Colonic mucosa (tissue), 4 donors: ENCODE measurements at regions not wholly inside any gene's neighbourhood (a gene's known extent, or its start where the extent isn't known, plus 50 kb on each side); places are given as distances from the start of the nearest gene placed in this dataset.

Experiments used
- DNase-seq: peaks from one replicate; pipeline ENCODE4 v3.0.0-alpha.2; 2020
- H3K27ac ChIP-seq: fragments of 200-600 bp; one replicate; pipeline ENCODE4 v1.8.0; 2021
- H3K27me3 ChIP-seq: fragments of 200-600 bp; one replicate; pipeline ENCODE4 v1.8.0; 2021
- H3K36me3 ChIP-seq: fragments of 200-600 bp; one replicate; pipeline ENCODE4 v1.8.0; 2021
- H3K4me1 ChIP-seq: fragments of 200-600 bp; one replicate; pipeline ENCODE4 v1.8.0; 2021; ENCODE audit warnings: mild to moderate bottlenecking
- H3K4me3 ChIP-seq: fragments of 200-600 bp; one replicate; pipeline ENCODE4 v1.8.0; 2021
- H3K9ac ChIP-seq, 2 donors: one replicate each; pipeline ENCODE4 v1.7.0; 2013; ENCODE audit warnings: control low read depth in 2 of 2, low read depth in 2 of 2, low read length in 2 of 2
- H3K9me3 ChIP-seq: fragments of 200-600 bp; one replicate; pipeline ENCODE4 v1.8.0; 2021
- intact Hi-C: fragments of 100-400 bp; cut with DNase I; formaldehyde crosslinking; loops from one replicate; pipeline ENCODE4 v1.14.1; 2022
- TF ChIP-seq, protein P1 (sequence below): fragments of 200-600 bp; IDR thresholded peaks from one replicate; pipeline ENCODE4 v1.8.0; 2022; ENCODE audit warnings: antibody characterized with exemption, mild to moderate bottlenecking
- donor health status: healthy.
- donor health status: DM: no; HTN: no; CAD: no.
- donor health status: DM: no; HTN: no; CAD: no.

DNA sequence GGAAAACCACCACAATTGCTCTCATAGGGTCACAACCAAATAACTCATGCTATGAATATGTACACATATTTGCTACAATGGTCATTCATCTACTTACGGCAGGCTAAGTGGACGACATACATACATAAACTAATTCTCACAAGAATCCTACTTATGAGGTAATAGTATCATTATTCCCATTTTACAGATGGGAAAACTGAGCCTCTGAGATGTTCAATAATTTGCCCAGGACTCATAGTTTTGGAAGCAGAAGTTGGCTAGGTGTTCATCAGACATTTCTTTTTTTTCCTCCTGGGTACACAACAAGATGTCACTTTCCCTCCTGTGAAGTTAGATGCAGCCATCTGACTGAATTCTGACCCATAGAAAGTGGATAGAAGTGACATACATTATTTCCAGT is 89.0 kb upstream of the PKDCC start:
- peaks cover 3% of the 10 kb centered on the region for H3K4me1 ChIP-seq
- H3K9me3 ChIP-seq = no peaks in the 10 kb centered on the region
- no peaks in the 10 kb centered on the region for H3K27me3 ChIP-seq
- H3K9ac ChIP-seq = no peak overlapping the region
- TF ChIP-seq, protein P1, sequence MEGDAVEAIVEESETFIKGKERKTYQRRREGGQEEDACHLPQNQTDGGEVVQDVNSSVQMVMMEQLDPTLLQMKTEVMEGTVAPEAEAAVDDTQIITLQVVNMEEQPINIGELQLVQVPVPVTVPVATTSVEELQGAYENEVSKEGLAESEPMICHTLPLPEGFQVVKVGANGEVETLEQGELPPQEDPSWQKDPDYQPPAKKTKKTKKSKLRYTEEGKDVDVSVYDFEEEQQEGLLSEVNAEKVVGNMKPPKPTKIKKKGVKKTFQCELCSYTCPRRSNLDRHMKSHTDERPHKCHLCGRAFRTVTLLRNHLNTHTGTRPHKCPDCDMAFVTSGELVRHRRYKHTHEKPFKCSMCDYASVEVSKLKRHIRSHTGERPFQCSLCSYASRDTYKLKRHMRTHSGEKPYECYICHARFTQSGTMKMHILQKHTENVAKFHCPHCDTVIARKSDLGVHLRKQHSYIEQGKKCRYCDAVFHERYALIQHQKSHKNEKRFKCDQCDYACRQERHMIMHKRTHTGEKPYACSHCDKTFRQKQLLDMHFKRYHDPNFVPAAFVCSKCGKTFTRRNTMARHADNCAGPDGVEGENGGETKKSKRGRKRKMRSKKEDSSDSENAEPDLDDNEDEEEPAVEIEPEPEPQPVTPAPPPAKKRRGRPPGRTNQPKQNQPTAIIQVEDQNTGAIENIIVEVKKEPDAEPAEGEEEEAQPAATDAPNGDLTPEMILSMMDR = no peak
- no peaks in the 10 kb centered on the region for H3K36me3 ChIP-seq
- no peak overlapping the region for H3K27ac ChIP-seq
- no peak for DNase-seq
- intact Hi-C loops = no loop called here
- H3K4me3 ChIP-seq = no peak overlapping the region

GRCh38 chr2:41959760-41960159 is 88.1 kb upstream of the PKDCC start:
- no peak overlapping the region for H3K4me3 ChIP-seq
- H3K27ac ChIP-seq = no peak overlapping the region
- H3K9ac ChIP-seq = no peak overlapping the region
- H3K9me3 ChIP-seq = no peaks in the 10 kb centered on the region
- H3K36me3 ChIP-seq = no peaks in the 10 kb centered on the region
- no peaks in the 10 kb centered on the region for H3K27me3 ChIP-seq
- peaks cover 6% of the 10 kb centered on the region for H3K4me1 ChIP-seq
- intact Hi-C loops = loop anchor here (10.0 kb wide), 1 partner anchor 85 kb away; the partner anchor contains the start of gene PKDCC
- TF ChIP-seq, protein P1 = no peak
- no peak for DNase-seq

DNA sequence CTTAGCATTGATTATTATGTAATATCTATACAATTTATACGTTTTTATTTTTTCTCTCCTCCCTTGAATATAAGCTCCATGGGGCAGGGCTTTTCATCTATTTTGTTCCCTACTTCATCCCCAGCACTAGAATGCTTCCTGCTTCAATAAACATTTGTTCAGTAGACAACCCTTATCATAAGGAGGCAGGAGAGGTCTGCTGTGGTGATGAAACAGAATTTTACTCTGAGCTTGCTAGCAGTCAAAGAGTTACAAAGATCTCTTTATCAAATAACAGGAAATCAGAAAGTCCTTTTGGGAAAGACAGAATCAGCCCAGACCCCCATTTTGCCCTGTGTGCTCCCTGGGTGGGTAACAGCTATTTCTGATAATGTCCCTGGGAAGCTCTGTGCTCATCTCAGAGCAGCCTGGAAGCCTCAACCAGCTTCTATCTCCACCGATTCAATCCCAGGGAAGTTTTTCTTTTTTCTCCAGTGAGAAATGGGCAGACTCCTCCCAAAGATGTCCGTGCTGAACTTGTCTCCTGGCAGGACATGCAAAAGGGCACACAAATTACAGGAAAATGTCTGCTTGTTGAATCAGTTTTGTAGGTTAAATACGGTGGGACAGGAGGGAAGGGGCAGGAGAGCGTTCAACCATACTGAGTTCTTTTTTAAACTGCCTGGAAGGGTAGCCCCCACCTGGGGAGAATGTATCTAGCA is 84.7 kb upstream of the PKDCC start:
- H3K4me1 ChIP-seq = peaks cover 21% of the 10 kb centered on the region
- TF ChIP-seq, protein P1 = no peak
- no peaks in the 10 kb centered on the region for H3K27me3 ChIP-seq
- H3K9me3 ChIP-seq = no peaks in the 10 kb centered on the region
- intact Hi-C loops = loop anchor here (10.0 kb wide), 1 partner anchor 82 kb away; the partner anchor contains the start of gene PKDCC
- peak overlapping the region; percentile 58 for H3K27ac ChIP-seq
- H3K9ac ChIP-seq = peak overlapping the region in 1 of 2 donors; percentile 64
- no peak for DNase-seq
- H3K4me3 ChIP-seq = no peak overlapping the region
- H3K36me3 ChIP-seq = no peaks in the 10 kb centered on the region

- Histone ChIP-seq H3K9me3 (no peaks in the 10 kb centered on the region), H3K36me3 (no peaks in the 10 kb centered on the region), H3K4me1 (peaks cover 21% of the 10 kb centered on the region), H3K4me3 (no peak overlapping the region), H3K27me3 (no peaks in the 10 kb centered on the region), H3K27ac (peak overlapping the region; percentile 58), H3K9ac (peak overlapping the region in 1 of 2 donors; percentile 64)
- intact Hi-C loops = loop anchor here (10.0 kb wide), 1 partner anchor 81 kb away; the partner anchor contains the start of gene PKDCC
- peak; percentile 94 for DNase-seq
- TF ChIP-seq, protein P1 = no peak
Measured at GRCh38 chr2:41963661-41964525, 83.9 kb upstream of the PKDCC start.

GRCh38 chr2:41965173-41965908 is 82.5 kb upstream of the PKDCC start:
- Histone ChIP-seq H3K4me3 (no peak overlapping the region), H3K9ac (no peak overlapping the region), H3K27ac (no peak overlapping the region), H3K9me3 (no peaks in the 10 kb centered on the region), H3K27me3 (no peaks in the 10 kb centered on the region), H3K4me1 (peaks cover 21% of the 10 kb centered on the region), H3K36me3 (no peaks in the 10 kb centered on the region)
- no peak for DNase-seq
- intact Hi-C loops = loop anchor here (10.0 kb wide), 1 partner anchor 79 kb away; the partner anchor contains the start of gene PKDCC
- TF ChIP-seq, protein P1 = no peak
